GM19043 (cell line): ENCODE measurements at regions not wholly inside any gene's neighbourhood (a gene's known extent, or its start where the extent isn't known, plus 50 kb on each side); places are given as distances from the start of the nearest gene placed in this dataset.

Source experiments
- ATAC-seq: cut with Tn5 transposase; IDR thresholded peaks from one replicate; pipeline ENCODE4 v1.9.1; 2021; ENCODE audit warnings: low read depth; ENCODE audit not compliant: unreplicated experiment

- ATAC-seq = no peak
These were observed 720.3 kb downstream of the GALR1 start for GRCh38 chr18:77969972-77970371.

GRCh38 chr18:77970814-77971213 is 721.2 kb downstream of the GALR1 start:
- no peak for ATAC-seq

GRCh38 chr18:77973745-77974144 is 724.1 kb downstream of the GALR1 start:
- ATAC-seq = no peak

DNA sequence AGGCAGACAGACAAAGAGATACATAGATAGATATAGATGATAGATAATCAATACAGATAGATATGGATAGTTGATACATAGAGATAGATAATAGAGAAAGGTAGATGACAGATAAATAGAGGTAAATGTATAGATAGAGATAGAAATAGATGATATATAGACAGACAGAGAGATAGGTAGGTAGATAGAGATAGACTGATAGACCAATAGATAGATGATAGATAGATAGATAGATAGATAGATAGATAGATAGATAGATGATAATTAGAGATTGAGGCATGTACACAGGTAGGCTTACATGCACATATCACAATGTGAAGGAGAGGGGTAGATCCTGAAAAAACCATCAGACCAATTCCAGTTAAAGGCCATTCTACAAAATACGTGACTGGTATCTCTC is 724.7 kb downstream of the GALR1 start:
- no peak for ATAC-seq

GRCh38 chr18:77977331-77977730 is 727.7 kb downstream of the GALR1 start:
- ATAC-seq = no peak

- ATAC-seq = no peak
These were observed 730.6 kb downstream of the GALR1 start for GRCh38 chr18:77980275-77980674.

DNA sequence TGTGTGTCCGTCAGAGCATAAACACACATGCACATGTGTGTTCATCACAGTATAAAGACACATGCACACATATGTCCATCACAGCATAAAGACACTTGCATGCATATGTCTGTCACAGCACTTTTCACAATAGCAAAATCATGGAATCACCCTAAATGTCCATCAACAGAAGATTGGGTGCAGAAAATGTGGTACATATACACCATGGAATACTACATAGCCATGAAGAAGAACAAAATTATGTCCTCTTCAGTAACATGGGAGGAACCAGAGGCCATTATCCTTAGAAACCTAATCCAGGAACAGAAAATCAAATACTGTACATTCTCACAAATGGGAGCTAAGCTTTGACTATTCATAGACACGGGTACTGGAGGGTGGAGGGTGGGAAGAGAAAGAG is 732.2 kb downstream of the GALR1 start:
- ATAC-seq = no peak

GRCh38 chr18:77983270-77983669 is 733.6 kb downstream of the GALR1 start:
- ATAC-seq = no peak

DNA sequence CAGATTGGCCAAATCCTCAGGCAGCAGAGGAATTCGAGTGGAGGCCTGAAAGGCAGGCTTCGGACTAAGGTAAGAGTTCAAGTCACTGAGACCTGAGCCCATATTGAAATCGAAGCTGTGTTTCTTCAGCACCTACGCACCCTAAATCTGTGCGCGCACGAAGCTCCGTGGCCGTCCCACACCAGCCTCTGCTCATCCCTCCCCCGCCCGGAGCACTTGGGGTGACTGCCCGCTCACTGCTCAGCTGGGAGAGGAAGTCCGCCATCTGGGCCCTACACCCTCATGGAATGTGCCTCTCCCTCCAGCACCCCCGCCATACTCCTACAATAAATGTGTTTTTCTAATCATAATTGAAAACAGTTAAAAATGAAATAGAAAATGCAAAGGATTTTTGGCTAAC is 734.5 kb downstream of the GALR1 start:
- ATAC-seq = no peak

DNA sequence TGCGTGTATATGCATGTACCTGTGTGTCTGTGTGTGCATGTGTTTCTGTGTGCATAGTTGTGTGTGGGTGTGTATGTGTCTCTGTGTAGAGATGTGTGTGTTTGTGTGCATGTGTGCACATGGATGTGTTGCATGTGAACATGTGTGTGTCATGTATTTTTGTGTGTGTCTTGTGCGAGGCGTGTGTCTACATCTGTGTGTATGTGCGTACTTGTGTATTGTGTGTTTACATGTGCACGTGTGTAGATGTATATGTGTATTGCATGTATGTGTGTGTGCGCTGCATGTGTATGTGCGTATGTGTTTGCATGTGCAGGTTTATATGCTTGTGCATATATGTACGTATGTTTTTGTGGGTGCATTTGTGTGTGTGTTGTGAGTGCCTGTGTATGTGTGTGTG is 735.2 kb downstream of the GALR1 start:
- ATAC-seq = no peak

- ATAC-seq = no peak
These were observed 736.1 kb downstream of the GALR1 start for GRCh38 chr18:77985526-77986281.

DNA sequence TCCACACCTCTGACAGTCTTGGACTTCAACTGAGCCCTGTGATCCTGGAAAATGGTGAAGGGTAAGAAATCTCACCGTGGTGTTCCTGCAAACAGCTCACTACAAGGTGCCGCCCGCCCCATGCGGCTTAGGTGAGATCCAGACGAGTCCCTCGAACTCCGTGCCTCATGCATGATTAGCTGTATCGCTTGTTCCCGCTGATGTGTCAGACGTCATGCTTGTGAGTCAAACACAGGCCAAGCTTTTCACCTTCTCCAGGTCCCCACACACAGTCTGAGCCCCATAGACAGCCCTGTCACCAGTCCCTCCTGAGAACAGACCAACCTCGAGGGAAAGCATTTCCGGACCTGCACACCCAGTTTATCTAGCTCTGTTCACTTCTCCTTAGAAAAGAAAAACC is 740.5 kb downstream of the GALR1 start:
- no peak for ATAC-seq

GRCh38 chr18:77990901-77991300 is 741.3 kb downstream of the GALR1 start:
- ATAC-seq = no peak

GRCh38 chr18:77992057-77992456 is 742.4 kb downstream of the GALR1 start:
- no peak for ATAC-seq

- no peak for ATAC-seq
These were observed 743.7 kb downstream of the GALR1 start for GRCh38 chr18:77993188-77993981.

DNA sequence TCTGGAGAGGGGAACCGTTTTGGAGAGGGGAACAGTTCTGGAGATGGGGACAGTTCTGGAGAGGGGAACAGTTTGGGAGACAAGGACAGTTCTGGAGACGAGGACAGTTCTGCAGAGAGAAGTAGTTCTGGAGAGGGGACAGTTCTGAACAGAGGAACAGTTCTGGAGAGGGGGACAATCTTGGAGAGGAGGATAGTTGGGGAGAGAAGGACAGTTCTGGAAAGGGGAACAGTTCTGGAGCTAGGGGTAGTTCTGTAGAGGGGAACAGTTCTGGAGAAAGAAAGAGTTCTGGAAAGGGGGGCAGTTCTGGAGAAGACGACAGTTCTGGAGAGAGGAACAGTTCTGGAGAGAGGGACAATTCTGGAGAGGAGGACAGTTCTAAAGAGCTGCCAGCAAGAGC is 745.9 kb downstream of the GALR1 start:
- ATAC-seq = no peak

- no peak for ATAC-seq
These were observed 747.1 kb downstream of the GALR1 start for GRCh38 chr18:77996737-77997136.

- ATAC-seq = no peak
These were observed 752.2 kb downstream of the GALR1 start for GRCh38 chr18:78001811-78002210.

- no peak for ATAC-seq
These were observed 756.5 kb downstream of the GALR1 start for GRCh38 chr18:78006006-78006773.

- ATAC-seq = no peak
These were observed 757.2 kb downstream of the GALR1 start for GRCh38 chr18:78006774-78007260.

DNA sequence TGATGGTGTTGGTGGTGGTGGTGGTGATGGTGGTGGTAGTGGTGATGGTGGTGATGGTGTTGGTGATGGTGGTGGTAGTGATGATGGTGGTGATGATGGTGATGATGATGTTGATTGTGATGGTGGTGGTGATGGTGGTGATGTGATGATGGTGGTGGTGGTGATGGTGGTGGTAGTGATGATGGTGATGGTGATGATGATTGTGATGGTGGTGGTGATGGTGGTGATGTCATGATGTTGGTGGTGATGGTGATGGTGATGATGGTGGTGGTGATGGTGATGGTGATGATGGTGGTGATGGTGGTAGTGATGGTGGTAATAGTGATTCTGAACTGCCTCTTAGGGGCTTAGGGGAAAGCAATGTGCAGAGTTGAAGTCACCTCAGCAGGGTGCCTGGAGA is 760.7 kb downstream of the GALR1 start:
- no peak for ATAC-seq
